ENCODE measurements at regions not wholly inside any gene's neighbourhood (a gene's known extent, or its start where the extent isn't known, plus 50 kb on each side); places are given as distances from the start of the nearest gene placed in this dataset.

DNA sequence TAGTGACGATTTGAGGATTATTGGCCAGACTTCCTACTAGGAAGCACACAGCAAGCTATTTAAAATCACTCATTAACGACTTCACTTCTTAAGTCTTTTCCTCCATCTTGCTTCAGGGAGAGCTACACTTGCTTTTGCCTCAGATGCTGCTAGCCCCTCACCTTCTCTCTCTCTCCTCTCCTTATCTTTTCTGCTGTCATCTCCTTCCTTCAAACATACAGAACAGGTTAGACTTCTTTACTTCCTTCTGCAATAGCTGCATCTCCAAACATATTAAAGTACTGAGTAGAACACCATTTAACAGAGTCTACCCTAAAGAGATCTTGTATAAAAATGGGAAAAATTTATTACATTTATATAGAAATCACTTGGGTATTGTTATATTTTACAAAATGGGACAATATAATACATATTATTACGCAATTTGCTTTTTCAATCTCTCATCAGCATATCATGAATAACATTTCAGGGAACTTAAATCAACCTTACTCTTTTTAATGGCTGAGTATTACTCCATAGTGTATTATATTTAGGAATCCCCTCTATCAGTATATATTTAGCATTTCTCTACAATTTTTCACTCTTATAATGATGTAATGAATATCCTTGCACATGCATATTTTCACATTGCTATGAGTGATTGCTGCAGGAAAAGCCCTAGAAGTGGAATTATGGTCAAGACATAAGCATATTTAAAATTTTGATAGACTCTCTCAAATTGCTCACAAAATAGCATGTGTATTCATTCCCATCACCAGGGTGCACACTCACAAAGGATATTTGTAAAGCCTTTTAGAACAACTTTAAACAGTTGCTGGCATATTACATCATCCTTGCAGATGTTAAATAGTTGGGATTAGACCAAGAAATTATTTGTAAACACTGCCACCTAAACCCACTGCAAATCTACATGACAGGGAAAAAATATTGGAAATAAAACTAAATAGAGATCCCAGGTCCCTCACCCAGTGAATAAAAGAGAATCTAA, 164.5 kb upstream of the NFIB start (continued):
- TF ChIP-seq, protein P1, sequence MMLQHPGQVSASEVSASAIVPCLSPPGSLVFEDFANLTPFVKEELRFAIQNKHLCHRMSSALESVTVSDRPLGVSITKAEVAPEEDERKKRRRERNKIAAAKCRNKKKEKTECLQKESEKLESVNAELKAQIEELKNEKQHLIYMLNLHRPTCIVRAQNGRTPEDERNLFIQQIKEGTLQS (IDR thresholded peaks at IDR 0.05): peak; percentile 90
- TF ChIP-seq, protein P1 (CRISPR knock-in tag; conservative IDR thresholded peaks at IDR 0.05): no peak
- TF ChIP-seq CEBPG (CRISPR knock-in tag; IDR thresholded peaks at IDR 0.05): peak; percentile 58; the same call in 1 of the 2 replicates
- peak; percentile 94 to 95 for TF ChIP-seq CEBPG (tag; conservative IDR thresholded peaks at IDR 0.05 in 1 of 2, IDR thresholded peaks at IDR 0.05 in 1 of 2)
- TF ChIP-seq TCF7L2 (IDR thresholded peaks at IDR 0.05; ENCODE audit: low read depth, low read length): no peak
- TF ChIP-seq ATF7 (IDR thresholded peaks at IDR 0.05): peak; percentile 68; the same call in 1 of the 2 replicates
- TF ChIP-seq CSDE1 (IDR thresholded peaks at IDR 0.05): no peak
- TF ChIP-seq CEBPB (tag; IDR thresholded peaks at IDR 0.05): peak; percentile 81
- no peak for TF ChIP-seq KLF6 (CRISPR knock-in tag; IDR thresholded peaks at IDR 0.05; ENCODE audit: borderline replicate concordance)
- TF ChIP-seq, protein P2, sequence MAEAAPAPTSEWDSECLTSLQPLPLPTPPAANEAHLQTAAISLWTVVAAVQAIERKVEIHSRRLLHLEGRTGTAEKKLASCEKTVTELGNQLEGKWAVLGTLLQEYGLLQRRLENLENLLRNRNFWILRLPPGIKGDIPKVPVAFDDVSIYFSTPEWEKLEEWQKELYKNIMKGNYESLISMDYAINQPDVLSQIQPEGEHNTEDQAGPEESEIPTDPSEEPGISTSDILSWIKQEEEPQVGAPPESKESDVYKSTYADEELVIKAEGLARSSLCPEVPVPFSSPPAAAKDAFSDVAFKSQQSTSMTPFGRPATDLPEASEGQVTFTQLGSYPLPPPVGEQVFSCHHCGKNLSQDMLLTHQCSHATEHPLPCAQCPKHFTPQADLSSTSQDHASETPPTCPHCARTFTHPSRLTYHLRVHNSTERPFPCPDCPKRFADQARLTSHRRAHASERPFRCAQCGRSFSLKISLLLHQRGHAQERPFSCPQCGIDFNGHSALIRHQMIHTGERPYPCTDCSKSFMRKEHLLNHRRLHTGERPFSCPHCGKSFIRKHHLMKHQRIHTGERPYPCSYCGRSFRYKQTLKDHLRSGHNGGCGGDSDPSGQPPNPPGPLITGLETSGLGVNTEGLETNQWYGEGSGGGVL (CRISPR knock-in tag; IDR thresholded peaks at IDR 0.05): no peak
- TF ChIP-seq ZNF561 (CRISPR knock-in tag; conservative IDR thresholded peaks at IDR 0.05): no peak
- TF ChIP-seq ZNF232 (CRISPR knock-in tag; IDR thresholded peaks at IDR 0.05): no peak
- TF ChIP-seq STAG1 (CRISPR knock-in tag; IDR thresholded peaks at IDR 0.05; ENCODE audit: borderline replicate concordance): no peak
- no peak for TF ChIP-seq POLR2AphosphoS2 (IDR thresholded peaks at IDR 0.05; ENCODE audit: low read length)
- TF ChIP-seq RAD21 (CRISPR knock-in tag; conservative IDR thresholded peaks at IDR 0.05 in 1 of 2, IDR thresholded peaks at IDR 0.05 in 1 of 2): peak; percentile 44 to 77
- TF ChIP-seq, protein P3, sequence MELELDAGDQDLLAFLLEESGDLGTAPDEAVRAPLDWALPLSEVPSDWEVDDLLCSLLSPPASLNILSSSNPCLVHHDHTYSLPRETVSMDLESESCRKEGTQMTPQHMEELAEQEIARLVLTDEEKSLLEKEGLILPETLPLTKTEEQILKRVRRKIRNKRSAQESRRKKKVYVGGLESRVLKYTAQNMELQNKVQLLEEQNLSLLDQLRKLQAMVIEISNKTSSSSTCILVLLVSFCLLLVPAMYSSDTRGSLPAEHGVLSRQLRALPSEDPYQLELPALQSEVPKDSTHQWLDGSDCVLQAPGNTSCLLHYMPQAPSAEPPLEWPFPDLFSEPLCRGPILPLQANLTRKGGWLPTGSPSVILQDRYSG (tag; conservative IDR thresholded peaks at IDR 0.05; ENCODE audit: low read depth): no peak
- TF ChIP-seq, protein P4, sequence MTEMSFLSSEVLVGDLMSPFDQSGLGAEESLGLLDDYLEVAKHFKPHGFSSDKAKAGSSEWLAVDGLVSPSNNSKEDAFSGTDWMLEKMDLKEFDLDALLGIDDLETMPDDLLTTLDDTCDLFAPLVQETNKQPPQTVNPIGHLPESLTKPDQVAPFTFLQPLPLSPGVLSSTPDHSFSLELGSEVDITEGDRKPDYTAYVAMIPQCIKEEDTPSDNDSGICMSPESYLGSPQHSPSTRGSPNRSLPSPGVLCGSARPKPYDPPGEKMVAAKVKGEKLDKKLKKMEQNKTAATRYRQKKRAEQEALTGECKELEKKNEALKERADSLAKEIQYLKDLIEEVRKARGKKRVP (CRISPR knock-in tag; IDR thresholded peaks at IDR 0.05): peak; percentile 90
- no peak for TF ChIP-seq ZBTB7A (IDR thresholded peaks at IDR 0.05; ENCODE audit: borderline replicate concordance, control insufficient read depth, low read depth, low read length)
- TF ChIP-seq, protein P5, sequence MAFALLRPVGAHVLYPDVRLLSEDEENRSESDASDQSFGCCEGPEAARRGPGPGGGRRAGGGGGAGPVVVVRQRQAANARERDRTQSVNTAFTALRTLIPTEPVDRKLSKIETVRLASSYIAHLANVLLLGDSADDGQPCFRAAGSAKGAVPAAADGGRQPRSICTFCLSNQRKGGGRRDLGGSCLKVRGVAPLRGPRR (CRISPR knock-in tag; IDR thresholded peaks at IDR 0.05): no peak
- TF ChIP-seq, protein P6, sequence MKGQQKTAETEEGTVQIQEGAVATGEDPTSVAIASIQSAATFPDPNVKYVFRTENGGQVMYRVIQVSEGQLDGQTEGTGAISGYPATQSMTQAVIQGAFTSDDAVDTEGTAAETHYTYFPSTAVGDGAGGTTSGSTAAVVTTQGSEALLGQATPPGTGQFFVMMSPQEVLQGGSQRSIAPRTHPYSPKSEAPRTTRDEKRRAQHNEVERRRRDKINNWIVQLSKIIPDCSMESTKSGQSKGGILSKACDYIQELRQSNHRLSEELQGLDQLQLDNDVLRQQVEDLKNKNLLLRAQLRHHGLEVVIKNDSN (CRISPR knock-in tag; IDR thresholded peaks at IDR 0.05): no peak

All from K562 (cell line).